GM12878 (cell line): ENCODE measurements at regions not wholly inside any gene's neighbourhood (a gene's known extent, or its start where the extent isn't known, plus 50 kb on each side); places are given as distances from the start of the nearest gene placed in this dataset.

Experiments
- ATF2 ChIP-seq: IDR thresholded peaks from 2 replicates; pipeline ENCODE4 v1.6.1; 2012; ENCODE audit warnings: low read length, inconsistent platforms
- CBX5 ChIP-seq: sonication (generic); IDR thresholded peaks from 2 replicates; pipeline ENCODE4 v1.6.1; 2016; ENCODE audit warnings: low read depth, moderate library complexity, mild to moderate bottlenecking, inconsistent platforms
- CHD4 ChIP-seq: fragments of 200-600 bp; sonication (generic); IDR thresholded peaks from 2 replicates; pipeline ENCODE4 v1.6.1; 2016; ENCODE audit warnings: mild to moderate bottlenecking
- EP300 ChIP-seq, 2 experiments: fragments of 150-350 bp in 1 of 2; IDR thresholded peaks; 2 replicates each; pipeline ENCODE4 v1.6.1; 2011 to 2012; ENCODE audit warnings: low read depth in 2 of 2, low read length in 2 of 2, borderline replicate concordance in 1 of 2, improper control_type of control experiment in 1 of 2, inconsistent platforms in 1 of 2; ENCODE audit not compliant: control insufficient read depth in 1 of 2
- GABPA ChIP-seq: IDR thresholded peaks from 2 replicates; pipeline ENCODE4 v1.6.1; 2014; ENCODE audit warnings: antibody characterized with exemption, low read depth, mild to moderate bottlenecking, inconsistent platforms
- KDM1A ChIP-seq: fragments of 200-600 bp; sonication (generic); IDR thresholded peaks from 2 replicates; pipeline ENCODE4 v1.6.1; 2016; ENCODE audit warnings: borderline replicate concordance
- NR2F1 ChIP-seq: fragments of 450-650 bp; conservative IDR thresholded peaks from 2 replicates; pipeline ENCODE4 v1.6.1; 2017; ENCODE audit warnings: mild to moderate bottlenecking
- POLR2AphosphoS5 ChIP-seq: IDR thresholded peaks from 2 replicates; pipeline ENCODE4 v1.6.1; 2011; ENCODE audit warnings: mild to moderate bottlenecking, low read length, inconsistent platforms
- TCF12 ChIP-seq: IDR thresholded peaks from 2 replicates; pipeline ENCODE4 v1.6.1; 2011; ENCODE audit warnings: low read depth, mild to moderate bottlenecking, low read length
- USF2 ChIP-seq: IDR thresholded peaks from 2 replicates; pipeline ENCODE4 v1.6.1; 2011; ENCODE audit warnings: low read depth, low read length, improper control_type of control experiment, borderline replicate concordance
- TF ChIP-seq, protein P1 (sequence below): fragments of 450-650 bp; IDR thresholded peaks from 2 replicates; pipeline ENCODE4 v1.6.1; 2017; ENCODE audit warnings: mild to moderate bottlenecking
- TF ChIP-seq, protein P2 (sequence below), 3 experiments: IDR thresholded peaks in 2 of 3; conservative IDR thresholded peaks in 1 of 3; 2 replicates each; pipeline ENCODE4 v1.5.1; 2011; ENCODE audit warnings: low read depth in 3 of 3, low read length in 3 of 3, mild to moderate bottlenecking in 3 of 3, control low read depth in 2 of 3, moderate library complexity in 2 of 3, inconsistent platforms in 1 of 3, mixed read lengths in 1 of 3; ENCODE audit not compliant: control insufficient read depth in 2 of 3, insufficient read depth in 1 of 3; ENCODE audit errors: extremely low read depth in 1 of 3
- TF ChIP-seq, protein P3 (sequence below): IDR thresholded peaks from 2 replicates; pipeline ENCODE4 v1.6.1; 2012; ENCODE audit warnings: low read depth, low read length, improper control_type of control experiment

GRCh38 chr7:17697128-17697881 lies 243.0 kb downstream of the SNX13 start:
- TF ChIP-seq KDM1A (no peak), GABPA (no peak), ATF2 (no peak), USF2 (no peak), TCF12 (no peak), CHD4 (no peak), CBX5 (no peak), EP300 (IDR thresholded peaks at IDR 0.05; ENCODE audit: borderline replicate concordance in 1 of 2, control insufficient read depth in 1 of 2, low read depth in 2 of 2, low read length in 2 of 2) (no peak), NR2F1 (no peak), POLR2AphosphoS5 (no peak)
- TF ChIP-seq, protein P1, sequence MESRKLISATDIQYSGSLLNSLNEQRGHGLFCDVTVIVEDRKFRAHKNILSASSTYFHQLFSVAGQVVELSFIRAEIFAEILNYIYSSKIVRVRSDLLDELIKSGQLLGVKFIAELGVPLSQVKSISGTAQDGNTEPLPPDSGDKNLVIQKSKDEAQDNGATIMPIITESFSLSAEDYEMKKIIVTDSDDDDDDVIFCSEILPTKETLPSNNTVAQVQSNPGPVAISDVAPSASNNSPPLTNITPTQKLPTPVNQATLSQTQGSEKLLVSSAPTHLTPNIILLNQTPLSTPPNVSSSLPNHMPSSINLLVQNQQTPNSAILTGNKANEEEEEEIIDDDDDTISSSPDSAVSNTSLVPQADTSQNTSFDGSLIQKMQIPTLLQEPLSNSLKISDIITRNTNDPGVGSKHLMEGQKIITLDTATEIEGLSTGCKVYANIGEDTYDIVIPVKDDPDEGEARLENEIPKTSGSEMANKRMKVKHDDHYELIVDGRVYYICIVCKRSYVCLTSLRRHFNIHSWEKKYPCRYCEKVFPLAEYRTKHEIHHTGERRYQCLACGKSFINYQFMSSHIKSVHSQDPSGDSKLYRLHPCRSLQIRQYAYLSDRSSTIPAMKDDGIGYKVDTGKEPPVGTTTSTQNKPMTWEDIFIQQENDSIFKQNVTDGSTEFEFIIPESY: no peak
- TF ChIP-seq, protein P2, sequence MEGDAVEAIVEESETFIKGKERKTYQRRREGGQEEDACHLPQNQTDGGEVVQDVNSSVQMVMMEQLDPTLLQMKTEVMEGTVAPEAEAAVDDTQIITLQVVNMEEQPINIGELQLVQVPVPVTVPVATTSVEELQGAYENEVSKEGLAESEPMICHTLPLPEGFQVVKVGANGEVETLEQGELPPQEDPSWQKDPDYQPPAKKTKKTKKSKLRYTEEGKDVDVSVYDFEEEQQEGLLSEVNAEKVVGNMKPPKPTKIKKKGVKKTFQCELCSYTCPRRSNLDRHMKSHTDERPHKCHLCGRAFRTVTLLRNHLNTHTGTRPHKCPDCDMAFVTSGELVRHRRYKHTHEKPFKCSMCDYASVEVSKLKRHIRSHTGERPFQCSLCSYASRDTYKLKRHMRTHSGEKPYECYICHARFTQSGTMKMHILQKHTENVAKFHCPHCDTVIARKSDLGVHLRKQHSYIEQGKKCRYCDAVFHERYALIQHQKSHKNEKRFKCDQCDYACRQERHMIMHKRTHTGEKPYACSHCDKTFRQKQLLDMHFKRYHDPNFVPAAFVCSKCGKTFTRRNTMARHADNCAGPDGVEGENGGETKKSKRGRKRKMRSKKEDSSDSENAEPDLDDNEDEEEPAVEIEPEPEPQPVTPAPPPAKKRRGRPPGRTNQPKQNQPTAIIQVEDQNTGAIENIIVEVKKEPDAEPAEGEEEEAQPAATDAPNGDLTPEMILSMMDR (IDR thresholded peaks at IDR 0.05 in 2 of 3, conservative IDR thresholded peaks at IDR 0.05 in 1 of 3; ENCODE audit: control insufficient read depth in 2 of 3, extremely low read depth in 1 of 3, insufficient read depth in 1 of 3, low read depth in 3 of 3, low read length in 3 of 3): no peak
- TF ChIP-seq, protein P3, sequence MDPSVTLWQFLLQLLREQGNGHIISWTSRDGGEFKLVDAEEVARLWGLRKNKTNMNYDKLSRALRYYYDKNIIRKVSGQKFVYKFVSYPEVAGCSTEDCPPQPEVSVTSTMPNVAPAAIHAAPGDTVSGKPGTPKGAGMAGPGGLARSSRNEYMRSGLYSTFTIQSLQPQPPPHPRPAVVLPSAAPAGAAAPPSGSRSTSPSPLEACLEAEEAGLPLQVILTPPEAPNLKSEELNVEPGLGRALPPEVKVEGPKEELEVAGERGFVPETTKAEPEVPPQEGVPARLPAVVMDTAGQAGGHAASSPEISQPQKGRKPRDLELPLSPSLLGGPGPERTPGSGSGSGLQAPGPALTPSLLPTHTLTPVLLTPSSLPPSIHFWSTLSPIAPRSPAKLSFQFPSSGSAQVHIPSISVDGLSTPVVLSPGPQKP: no peak
